Myocyte (in vitro differentiated cells): ENCODE measurements at regions not wholly inside any gene's neighbourhood (a gene's known extent, or its start where the extent isn't known, plus 50 kb on each side); places are given as distances from the start of the nearest gene placed in this dataset.

ENCODE experiments used
- DNase-seq: peaks from one replicate; pipeline ENCODE4 v3.0.0-alpha.2; 2012; ENCODE audit warnings: low read depth

DNA sequence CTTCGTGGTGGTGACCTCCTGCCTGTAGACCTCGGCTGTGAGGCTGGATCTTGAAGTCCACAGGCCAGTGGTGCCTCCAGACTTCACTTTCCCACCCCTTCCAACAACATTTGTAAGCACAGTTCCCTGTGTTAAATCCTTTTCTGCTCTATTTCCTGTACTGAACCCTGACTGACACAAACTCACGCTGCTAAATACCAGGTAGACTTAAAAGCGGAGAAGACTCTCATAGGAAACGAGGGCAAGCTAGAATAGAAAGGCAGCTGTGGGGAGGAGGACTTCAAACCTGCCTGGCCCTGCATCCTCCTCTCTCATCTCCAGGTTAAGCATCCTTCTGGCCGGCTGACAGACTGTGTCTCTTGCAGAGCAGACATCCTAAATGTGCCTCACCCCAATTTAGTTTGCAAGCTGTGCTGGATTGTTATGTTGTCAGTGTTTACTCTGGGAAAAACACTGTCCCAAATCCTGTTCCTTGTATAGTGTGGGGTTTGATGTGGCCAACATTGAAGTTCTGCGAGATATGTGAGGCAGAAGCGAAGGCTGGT lies 58.5 kb upstream of the LARS2 start:
- no peak for DNase-seq

DNA sequence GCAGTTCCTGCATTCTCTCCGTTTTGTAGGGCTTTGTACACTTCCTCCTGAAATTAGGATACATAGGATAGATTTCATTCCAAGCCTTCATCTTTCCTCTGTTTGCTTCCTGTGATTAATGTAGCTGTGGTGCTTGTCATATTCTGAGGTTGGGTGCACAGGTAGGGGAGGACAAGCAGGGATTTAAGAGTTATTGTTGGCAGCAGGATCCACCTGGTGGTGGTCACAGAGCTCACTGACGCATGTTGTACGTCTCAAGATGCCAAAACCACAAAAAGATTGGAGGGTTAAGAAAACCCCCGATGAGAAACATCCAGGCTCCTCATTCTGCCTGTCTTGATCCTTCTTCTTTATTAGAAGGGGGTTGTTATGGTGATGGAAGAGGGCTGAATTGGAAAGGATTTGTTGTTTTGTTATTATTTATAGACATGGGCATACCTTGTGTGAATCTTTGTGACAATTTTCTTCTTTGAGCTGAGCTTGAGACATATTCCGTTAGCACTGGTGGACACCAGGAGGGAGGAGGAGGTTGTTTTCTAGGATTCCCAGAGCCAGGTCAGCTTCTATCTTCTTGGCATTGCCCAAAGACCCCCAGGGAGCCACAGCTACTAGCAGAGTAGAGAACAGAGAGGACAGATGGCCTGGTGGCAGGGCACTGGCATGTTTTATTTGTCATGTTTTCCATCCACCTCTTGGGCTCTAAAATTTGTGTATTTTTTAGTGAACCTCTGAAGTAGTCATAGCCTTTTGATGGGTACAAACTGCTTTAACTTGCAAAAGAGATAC lies 57.7 kb upstream of the LARS2 start:
- no peak for DNase-seq

DNA sequence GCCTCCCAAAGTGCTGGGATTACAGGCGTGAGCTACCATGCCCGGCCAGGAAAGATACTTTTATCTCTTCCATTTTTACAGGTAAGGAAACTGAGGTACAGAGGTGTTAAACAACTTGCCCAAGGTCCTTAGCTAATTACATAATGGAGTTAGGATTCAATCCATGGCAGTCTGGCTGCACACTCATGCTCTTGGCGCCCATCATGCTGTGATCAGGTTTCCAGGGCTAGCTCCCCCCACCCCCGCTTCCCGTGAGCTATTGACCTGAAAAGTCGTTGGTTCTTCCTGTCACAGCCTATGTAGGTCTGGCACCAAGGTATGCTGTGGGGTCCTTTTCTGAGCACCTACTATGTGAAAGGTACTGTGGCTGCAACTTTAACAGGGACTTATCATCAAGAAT lies 55.9 kb upstream of the LARS2 start:
- no peak for DNase-seq

DNA sequence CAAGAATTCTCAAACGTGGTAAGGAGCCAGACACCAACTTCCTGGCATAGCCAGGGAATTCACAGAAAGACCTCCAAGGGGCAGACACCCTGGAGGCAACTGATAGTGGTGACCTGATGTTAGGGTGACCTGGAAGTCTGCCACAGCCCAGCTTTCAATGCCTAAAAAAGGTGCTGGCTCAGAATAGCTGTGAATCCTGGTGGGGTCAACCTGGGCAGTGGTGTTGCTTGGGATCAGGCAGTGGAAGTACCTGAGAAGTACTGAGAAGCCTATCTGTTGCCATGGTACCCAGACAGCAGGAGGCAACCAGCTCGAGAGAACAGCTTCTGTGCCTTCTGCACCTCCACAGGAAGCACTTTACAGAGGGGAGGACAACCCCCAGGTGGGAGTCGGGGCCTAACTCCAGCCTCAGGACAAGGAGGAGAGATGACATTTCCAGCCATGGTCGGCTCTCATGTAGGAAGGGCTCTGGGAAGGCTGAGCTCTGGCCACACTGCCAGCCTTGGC lies 55.4 kb upstream of the LARS2 start:
- DNase-seq: no peak

DNA sequence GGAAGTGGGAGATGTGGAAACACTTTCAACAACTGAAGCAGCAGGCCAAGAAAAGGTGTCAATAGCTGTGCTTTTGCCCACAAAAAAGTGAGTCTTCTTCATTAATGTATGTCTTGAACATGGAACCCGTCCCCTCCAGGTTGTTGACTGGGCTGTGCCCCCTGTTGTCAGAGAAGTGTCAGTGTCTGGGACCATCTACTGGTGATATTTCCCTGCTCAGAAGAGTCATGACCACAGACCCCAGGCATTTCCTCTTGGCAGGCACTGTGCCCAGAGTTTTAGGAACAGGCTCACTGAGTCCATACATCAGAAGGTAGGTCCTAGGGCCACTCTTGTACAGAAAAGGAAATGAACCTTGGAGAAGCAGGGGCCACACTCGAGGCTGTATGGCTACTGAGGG lies 54.8 kb upstream of the LARS2 start:
- DNase-seq: peak; percentile 11

DNA sequence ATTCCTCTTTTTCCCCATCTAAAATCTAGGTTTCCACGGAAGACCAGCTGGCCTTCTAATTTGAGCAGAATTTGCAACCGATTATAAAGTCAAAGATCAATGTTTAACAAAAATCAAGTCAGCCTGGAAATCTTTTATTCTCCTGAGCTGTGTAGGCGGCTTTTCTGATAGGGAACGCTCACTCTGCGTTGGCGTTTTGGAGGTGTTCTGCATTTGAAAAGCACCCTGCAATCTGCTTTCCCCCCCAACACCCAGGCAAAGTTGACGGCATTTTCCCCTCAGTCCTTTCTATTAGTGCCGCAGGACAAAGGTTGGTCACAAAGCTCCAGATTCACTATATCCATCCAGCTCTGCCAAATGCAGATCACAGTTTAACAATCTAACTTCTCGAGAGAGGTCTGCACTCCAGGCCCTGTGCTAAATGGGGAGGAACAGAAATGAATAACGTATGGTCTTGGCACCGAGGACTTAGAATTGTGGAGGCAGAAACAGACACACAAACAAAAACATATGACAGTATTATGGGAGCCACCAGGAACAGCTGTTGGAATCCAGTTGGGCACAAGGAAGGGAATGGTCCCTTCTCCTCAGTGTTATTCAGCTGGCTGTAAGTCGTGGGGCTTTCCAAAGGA lies 50.4 kb upstream of the LARS2 start:
- DNase-seq: peak; percentile 11
